ENCODE measurements at regions not wholly inside any gene's neighbourhood (a gene's known extent, or its start where the extent isn't known, plus 50 kb on each side); places are given as distances from the start of the nearest gene placed in this dataset.
"Not testable (repeated sequence)": the region's sequence is repeated elsewhere in the genome, so short reads cannot be mapped to it uniquely, and the experiment has no call there.

GRCh38 chr2:242171290-242171689 is 301.8 kb downstream of the RTP5 start:
- TF ChIP-seq CTCF, POLR2A (IDR thresholded peaks at IDR 0.05): not testable (repeated sequence)

Data from suprapubic skin (tissue), 3 donors.